GM19452 (cell line): ENCODE measurements at regions not wholly inside any gene's neighbourhood (a gene's known extent, or its start where the extent isn't known, plus 50 kb on each side); places are given as distances from the start of the nearest gene placed in this dataset.

Source experiments
- ATAC-seq: cut with Tn5 transposase; IDR thresholded peaks from one replicate; pipeline ENCODE4 v1.9.1; 2021; ENCODE audit not compliant: unreplicated experiment

DNA sequence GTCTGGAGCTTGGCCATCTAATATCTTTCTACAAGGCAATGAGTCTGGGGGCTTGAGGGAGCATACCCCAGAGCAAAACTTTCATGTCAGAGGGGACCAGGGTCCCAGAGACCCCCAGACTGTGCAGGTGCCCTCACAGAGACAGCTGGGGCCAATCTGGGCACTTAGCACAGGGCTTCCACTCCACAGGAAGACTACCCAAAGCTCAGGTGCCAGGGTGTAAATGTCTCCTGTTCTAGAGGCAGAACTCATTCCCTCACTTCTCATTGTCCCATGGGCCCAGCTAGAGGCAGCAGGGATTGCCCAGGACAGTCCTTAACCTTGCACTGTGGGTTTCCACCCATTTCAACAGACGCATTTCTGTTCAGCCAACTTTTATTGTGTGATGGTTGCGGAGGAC, 246.9 kb downstream of the ACTR3B start:
- ATAC-seq: no peak

DNA sequence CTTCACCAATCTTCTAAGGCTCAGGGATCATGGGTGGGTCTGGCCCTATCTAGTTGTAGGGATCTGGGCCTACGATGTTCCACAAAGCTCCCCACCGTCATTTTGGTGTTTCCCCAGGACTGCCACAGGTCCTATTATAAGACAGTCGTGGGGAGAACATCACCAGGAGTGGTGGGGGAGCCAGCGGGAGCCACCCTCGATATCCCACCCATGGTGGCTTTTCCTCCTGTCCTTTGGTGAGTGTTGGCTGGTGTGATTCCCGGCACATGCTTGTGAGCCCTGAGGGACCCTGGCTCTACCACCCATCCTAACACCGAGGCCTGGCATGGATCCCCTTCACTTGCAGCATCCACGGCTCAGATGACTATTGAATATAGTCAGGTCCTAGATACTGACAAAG, 247.4 kb downstream of the ACTR3B start:
- no peak for ATAC-seq

DNA sequence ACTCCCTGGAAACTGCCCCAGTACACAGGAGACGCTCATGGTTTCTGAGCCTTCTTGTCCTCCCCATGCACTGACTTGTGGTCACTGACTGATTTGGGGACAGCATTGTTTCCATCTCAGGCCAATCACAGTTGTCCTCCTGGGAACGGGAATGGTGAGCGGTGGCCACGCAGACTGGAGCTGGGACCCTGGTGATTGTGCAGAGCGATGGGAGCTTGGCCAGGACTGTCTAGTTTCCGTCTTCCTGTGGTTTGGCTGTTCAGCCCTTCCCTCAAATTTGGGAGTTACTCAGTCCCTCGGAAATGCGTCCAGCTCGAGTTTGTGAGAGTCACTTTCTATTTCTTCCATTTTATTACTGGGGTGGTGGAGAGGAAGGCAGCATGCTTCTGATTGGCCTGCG, 250.9 kb downstream of the ACTR3B start:
- ATAC-seq: no peak

DNA sequence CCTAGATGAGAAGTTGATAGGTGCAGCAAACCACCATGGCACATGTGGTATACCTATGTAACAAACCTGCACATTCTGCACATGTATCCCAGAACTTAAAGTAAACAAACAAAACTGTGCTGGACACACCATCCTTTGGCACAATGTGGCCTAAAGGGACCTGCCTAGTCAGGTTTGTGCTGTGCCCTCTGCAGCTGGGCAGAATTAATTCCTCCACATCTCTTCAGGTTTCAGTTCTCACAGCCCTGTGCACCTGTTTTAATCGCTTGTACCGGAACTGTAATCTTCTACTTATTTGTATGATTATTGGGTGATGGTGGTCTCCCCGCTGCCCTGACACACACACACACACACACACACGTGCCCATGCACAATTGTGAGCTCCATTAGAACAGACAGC, 252.7 kb downstream of the ACTR3B start:
- no peak for ATAC-seq

DNA sequence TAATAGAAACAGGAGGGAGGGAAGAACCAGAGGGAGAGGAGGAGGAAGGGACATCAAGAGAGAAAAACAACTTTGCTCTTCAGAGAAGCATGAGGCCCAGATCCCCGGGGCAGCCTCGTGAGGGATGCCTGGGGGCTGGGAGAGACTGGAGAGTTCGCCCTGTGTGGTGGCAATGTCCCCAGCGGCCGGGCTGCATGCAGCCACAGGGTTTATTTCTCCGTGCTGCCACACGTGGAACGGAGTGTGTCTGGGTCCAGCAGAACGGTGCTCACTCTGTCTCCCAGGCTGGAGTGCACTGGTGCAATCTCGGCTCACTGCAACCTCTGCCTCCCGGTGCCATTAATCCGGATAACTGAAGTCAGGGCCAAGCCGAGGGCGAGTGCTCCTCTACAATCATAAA, 257.7 kb downstream of the ACTR3B start:
- no peak for ATAC-seq

DNA sequence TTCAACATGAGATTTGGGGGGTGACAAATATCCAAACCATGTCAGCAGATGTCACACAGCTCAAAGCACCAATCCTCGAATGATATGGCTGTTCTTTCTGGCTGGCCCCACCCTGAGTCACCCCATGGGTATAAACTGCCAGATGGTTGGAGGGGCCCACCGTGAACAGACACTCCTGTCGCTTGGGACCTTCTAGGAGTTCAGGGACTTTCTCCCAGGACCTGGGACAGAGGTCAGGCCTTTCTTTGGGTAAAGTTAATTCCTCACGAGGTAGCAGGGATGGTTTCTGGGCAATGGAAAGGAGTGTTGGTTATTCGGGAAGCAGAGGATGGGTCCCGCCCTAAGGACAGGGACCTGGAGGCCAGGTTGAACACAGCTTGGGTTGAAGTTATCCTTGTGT, 262.0 kb downstream of the ACTR3B start:
- ATAC-seq: no peak

DNA sequence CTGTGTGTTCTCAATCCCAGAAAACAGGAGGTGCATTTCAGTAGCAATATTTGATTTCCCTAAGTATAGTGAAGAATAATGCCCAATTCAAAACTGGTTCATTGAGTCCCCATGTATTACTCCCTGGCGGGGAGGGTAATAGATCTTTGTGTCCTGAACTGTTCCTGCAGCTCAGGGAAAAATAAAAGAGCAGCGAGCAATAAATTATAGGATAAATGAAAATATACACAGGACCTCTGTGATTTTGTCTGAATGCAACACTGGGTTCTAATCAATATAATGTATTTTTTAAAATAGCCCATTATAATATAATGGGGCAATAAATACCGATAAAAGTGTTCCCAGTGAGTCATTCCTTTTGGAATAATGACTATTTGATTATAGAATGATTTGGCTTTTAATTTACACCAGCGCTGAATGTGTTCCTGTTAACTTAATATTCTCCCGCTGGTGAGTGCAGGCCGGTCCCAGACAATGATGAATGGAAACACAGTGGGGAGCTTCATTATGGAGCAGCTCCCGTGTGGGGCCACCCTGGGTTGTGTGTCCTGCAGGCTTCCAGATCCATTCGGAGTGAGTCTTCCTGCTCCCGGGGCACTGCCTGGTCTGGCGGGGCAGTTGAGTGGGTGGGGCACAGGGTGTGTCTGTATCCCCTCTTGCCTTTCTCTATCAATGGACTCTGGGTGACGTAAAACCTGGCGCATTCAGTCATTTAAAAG, 263.1 kb downstream of the ACTR3B start:
- no peak for ATAC-seq

DNA sequence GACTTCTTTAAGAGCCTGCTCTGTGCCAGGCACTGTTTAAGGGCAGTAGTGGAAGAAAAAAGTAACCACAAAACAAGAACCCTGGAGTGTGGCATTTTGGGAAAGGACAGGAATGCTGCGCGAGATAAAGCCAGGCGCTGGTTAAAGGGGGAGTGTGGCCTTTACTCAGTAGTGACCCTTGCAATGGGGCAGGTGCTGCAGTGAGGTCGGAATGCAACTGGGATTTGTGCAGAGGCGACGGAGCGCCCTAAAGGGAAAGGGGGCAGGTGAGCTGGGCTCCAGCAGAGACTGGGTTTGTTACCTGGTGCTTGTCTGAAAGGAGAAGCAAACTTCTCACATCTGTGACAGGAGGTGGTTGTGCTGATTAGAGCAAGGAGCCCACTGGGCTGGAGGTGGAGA, 263.6 kb downstream of the ACTR3B start:
- ATAC-seq: no peak

DNA sequence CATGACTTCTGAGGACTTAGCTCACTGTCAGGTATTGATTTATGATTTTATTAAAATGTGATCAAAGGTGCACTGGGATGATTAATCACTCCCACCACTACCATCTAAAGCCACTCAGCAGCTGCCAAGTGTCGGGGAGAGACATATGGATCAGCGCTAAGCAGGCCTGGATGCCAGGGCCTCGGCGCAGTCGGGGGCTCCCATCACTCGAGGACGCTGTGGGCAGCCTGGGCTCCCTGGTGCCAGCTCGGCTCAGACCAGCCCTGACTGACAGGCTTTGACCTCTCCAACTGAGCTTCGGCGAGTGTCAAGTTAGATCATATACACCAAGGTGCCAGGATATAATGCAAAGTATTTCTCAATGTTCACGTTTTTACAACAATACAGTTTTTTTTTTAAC, 267.7 kb downstream of the ACTR3B start:
- ATAC-seq: no peak

DNA sequence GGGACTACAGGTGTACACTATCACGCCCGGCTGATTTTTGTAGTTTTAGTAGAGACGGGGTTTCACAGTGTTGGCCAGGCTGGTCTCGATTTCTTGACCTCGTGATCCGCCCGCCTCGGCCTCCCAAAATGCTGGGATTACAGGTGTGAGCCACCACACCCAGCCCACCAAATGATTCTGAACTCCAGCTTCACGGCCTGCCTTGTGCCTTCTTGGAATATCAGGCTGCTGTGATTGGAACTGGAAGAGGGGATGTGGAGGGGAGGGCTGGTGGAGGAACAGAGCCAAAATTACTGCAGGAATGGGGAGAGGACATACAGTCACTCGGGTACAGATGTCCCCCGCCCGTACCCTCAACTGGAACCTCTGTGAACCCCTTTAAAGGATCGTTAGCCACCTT, 268.4 kb downstream of the ACTR3B start:
- no peak for ATAC-seq

DNA sequence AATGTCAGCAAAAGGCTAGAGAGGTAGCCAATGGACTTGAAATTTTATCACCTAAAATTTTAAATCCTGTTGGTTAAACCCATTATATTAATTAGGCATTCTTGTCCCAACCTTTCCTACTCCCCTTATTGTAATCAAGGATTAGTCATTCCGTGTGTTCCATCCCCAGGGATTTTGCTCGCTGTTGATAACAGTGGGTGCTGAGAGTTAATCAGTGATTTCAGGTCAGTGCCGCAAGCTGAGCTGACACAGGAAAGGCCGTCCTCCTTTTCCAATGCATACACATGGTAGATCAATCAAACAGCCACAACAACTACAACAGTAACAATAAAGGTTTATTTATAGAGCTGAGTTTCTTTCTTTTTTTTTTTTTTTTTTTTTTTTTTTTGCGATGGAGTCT, 271.4 kb downstream of the ACTR3B start:
- no peak for ATAC-seq

DNA sequence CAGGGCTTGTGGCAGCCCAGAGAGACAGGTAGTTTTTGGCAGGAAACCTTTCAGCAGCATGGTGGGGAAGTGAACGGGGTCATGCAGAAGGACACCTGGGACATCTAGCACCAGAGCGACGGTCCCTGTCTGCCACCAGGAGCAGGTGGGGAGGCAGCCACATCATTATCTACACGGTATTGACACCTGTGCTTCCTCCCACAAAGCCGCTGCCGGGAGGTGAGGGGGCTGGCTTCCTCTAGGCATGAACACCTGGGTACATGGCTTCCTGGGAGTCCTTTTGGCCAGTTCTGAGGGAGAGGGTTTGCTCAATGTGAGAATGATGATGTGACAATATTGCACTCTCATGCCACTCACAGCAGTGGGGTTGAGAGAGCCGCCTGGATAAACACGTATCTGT, 275.2 kb downstream of the ACTR3B start:
- ATAC-seq: no peak

DNA sequence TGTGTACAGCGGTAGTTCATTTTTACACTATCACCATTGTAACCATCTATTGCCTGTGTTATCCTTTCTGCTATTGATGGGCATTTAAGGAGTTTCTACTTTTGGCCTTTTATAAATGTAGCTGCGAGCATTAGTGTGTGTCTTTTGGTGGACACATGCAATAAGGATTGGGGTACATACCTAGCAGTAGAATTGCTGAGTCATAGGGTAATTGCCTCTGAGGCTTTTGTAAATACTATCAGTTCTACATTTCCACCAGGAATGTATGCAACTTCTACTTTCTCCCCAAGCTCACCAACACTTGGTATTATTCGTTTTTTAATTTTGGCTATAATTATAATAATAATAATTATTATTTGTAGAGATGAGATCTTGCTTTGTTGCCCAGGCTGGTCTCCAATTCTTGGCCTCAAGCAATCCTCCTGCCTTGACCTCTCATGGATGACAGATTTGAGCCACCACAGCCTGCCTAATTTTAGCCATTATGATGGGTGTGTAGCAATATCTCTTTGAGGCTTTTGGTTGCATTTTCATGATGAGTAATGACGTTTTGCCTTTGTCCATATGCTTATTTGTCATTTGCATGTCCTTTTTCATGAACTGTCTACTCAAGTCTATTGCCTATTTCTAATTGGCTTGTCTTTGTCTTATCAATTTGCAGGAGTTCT, 277.0 kb downstream of the ACTR3B start:
- ATAC-seq: no peak

DNA sequence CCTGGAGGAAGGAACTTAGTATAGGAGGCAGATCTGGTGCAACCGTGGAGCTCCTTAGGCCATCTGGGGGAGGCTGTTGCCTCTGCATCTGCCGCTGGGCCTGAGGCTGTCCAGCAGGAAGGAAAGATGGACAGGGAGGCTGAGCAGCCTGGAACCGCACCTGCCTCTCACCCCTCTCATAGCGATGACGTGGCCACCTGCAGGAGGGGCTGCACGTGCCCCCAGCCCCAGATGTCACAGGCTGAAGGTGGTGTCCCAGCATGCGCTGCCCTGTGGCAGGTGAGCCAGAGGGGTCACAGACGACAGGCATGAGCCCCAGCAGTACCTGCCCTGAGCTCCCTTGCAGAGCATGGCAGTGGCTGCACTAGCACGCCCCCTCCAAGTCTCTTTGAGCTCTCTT, 283.9 kb downstream of the ACTR3B start:
- ATAC-seq: no peak

DNA sequence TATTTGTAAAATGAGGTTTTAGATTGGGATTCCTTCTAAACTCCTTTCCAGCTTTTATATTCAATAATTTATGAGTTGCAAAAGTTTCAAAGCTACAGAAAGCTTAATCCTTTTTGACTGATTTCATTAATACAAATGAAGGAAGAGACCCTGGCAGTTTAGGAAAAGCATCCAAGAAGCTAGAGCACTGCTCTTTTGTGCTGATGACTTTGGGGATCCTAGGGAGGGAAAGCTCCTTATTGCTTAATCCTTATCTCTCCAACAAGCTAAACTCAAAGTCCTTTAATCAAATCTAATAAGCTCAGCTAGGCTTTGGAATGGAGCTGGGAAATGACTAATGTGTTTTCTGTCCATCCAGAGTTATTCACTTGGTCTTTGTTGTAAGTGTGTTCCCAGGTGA, 285.4 kb downstream of the ACTR3B start:
- ATAC-seq: no peak

DNA sequence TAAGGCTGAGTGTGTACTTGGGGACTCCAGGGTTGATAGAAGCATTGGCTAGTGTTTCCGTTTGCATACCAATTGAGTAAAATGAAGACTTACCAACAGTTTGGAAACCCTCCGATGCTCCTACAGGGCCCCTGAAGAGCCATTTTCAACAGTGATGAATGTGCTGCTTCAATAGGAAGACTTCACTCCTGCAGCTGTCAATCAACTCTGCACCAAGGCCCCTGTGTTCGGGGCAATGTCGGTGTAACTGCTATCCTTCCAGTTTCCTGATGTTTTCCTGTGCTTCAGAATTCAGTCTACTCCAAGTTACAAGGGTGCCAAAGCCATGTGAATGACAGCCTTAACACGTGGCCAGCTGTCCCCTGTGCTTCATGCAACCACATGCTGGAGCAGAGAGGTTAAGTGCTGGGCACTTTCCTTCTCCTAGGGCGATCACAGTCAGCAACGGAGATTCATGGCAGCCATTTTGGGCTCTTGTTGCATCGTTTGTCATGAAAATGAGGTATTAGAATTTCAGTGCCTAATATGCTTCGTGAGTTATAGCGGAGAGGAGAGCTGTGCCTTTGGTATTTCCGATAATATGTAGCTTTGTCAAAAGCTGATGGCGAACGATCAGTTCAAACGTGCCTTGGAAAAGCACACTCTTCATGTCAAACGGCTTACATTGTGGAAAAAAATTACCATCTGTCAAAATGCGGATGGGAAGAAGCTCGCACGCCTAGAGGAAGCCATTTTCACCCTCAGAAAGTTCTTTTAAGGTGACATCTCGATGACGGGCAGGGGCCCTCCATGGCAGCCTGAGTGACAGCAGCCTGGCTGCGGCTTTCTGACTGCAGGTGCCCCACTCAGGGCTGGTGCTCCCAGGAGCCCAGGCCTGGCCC, 287.8 kb downstream of the ACTR3B start:
- ATAC-seq: no peak

DNA sequence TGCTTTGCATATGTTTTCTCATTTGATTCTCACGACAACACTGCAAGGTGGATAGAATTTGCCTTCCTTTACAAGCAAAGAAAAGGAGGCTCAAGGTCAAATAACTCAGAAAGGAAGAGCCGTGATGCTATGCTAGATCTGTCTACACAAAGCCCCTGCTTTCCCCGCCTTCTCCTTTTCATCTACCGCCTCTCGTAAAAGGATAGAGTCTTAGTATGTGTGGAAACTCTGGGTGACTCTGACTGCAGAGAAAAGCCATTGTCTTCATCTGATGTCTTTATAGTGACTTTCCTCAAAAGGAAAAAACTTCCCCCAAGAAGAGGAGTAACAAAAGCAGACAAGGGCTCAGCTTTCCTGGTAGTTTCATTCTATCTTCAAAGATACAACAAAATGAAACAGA, 292.7 kb downstream of the ACTR3B start:
- no peak for ATAC-seq

DNA sequence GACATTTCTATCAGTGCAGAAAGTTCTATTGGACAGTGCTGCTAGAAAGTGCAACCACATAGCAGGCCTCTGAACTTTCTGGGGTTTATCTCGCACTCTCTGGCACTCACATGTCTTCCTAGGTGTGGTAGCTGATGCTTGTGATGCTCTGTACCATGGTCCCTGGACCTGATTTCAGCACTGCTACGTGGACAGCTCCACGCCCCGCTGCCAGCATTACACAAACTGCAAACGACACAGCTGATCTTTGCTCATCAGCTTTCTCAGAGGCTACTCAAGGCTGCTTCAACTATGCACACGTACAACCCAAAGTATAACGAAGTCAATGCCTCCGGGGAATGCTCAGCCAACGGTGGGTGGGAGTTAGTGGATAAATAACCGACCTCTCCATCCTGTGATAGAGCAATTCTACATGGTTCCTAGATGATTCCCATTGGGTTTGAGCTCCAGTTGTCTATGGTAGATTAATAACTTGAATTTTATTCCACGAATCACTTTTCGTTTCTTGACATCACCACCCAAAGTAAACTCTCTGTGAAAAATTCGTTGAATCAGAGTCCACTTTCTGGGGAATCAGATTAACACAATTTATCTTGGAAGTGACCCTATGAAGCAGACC, 302.5 kb downstream of the ACTR3B start:
- no peak for ATAC-seq

DNA sequence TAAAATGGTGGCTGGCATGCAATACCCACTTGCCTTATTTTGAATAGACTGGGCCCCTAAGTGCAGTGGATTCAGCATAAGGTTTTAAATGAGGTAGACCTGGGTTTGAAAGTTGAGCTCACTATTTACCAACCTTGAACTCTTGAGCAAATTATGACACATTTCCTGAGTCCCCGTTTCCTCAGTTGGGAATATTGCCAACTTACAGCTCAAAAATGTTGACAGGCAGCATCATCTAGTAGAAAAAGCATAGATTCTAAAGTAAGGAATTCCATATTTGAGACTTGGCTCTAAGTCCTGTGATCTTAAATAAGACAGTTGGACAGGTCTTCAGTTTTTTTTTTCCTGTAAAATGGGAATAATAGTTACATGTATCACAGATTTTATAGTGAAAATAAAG, 305.5 kb downstream of the ACTR3B start:
- no peak for ATAC-seq

DNA sequence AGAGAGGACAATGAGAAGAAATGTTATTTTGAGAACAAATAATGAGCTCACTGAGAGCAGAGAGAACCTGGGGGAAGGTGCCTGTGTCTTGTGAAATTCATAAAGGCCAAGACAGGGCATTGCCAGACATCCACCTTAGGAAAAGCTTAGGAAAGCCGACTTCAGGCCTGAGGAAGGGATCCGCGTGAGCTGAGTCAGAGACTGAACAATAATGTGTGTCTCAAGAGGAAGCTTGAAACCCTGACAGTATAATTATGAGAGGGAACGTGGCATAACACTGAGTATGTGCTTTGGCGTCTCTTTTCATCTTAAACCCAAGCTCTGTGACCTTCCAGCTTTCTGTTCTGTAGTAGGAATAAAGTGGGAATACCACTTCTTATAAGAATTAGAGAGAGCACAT, 307.2 kb downstream of the ACTR3B start:
- ATAC-seq: no peak

DNA sequence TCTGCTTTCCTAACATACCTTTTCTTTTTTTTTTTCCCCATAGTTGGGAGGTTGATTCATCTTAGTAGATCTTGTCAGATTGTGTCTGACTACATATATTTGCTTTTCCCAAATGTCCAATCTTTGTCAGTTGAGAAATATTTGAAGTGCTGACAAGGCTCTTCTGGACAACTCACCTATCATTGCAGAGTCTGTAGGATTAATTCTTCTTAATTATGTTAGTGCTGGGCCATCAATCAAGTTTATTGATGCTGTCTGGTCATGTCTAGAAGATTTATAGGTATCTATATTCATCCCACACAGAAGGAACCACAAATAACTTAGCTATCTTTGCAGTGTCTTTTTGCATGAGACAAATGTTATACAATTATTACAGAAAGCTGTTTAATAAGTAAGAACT, 310.6 kb downstream of the ACTR3B start:
- ATAC-seq: no peak

DNA sequence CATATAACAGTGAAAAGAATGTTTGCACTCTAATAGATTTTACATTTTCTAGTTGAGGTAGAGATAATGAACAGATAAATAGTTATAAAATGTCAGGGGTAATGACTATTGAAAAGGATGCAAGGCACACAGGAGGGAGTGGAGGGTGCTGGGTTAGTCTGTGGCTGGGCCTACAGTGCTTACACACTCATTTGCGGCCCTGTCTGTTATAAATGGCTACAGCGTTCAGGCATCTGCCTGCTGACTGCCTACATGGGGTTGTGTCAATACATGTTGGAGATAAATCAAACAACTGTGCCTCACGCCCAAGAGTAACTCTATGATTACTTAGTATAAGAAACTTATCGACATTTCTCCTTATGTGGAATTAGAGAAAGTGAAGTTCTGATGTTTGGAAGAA, 313.3 kb downstream of the ACTR3B start:
- ATAC-seq: no peak
